Mesenchymal stem cell (in vitro differentiated cells and primary cell): ENCODE measurements at regions not wholly inside any gene's neighbourhood (a gene's known extent, or its start where the extent isn't known, plus 50 kb on each side); places are given as distances from the start of the nearest gene placed in this dataset.
A peak's percentile ranks its signal among the peaks of the same experiment; 100 is the strongest.

ENCODE experiments used
- DNase-seq: peaks from one replicate; pipeline ENCODE4 v3.0.0-alpha.2; 2013
- H2AFZ ChIP-seq: one replicate; pipeline ENCODE4 v1.6.1; 2013; ENCODE audit warnings: low read depth, mild to moderate bottlenecking, control low read depth, inconsistent platforms, low read length, moderate library complexity
- H2AK5ac ChIP-seq: 2 replicates; pipeline ENCODE4 v1.6.1; 2013; ENCODE audit warnings: low read length, moderate library complexity, mild to moderate bottlenecking, inconsistent platforms; ENCODE audit not compliant: severe bottlenecking
- H2BK120ac ChIP-seq: one replicate; pipeline ENCODE4 v1.6.1; 2013; ENCODE audit warnings: low read depth, mild to moderate bottlenecking, inconsistent platforms, low read length, moderate library complexity
- H2BK12ac ChIP-seq, 2 experiments: one replicate each; pipeline ENCODE4 v1.6.1; 2013; ENCODE audit warnings: inconsistent platforms in 2 of 2, low read length in 2 of 2, mild to moderate bottlenecking in 2 of 2, moderate library complexity in 2 of 2, control low read depth in 1 of 2
- H2BK15ac ChIP-seq: one replicate; pipeline ENCODE4 v1.6.1; 2013; ENCODE audit warnings: mild to moderate bottlenecking, low read depth, inconsistent platforms; ENCODE audit not compliant: poor library complexity, severe bottlenecking
- H2BK5ac ChIP-seq: 2 replicates; pipeline ENCODE4 v1.6.1; 2013; ENCODE audit warnings: low read depth, mild to moderate bottlenecking, low read length, control low read depth, inconsistent platforms; ENCODE audit not compliant: poor library complexity, severe bottlenecking
- H3K14ac ChIP-seq, 2 experiments: one replicate each; pipeline ENCODE4 v1.6.1; 2013; ENCODE audit warnings: inconsistent platforms in 2 of 2, low read length in 2 of 2, control low read depth in 1 of 2, mild to moderate bottlenecking in 1 of 2, moderate library complexity in 1 of 2
- H3K18ac ChIP-seq, 2 experiments: one replicate each; pipeline ENCODE4 v1.6.1; 2013; ENCODE audit warnings: inconsistent platforms in 2 of 2, low read length in 2 of 2, control low read depth in 1 of 2, low read depth in 1 of 2, mild to moderate bottlenecking in 1 of 2
- H3K23ac ChIP-seq, 2 experiments: one replicate each; pipeline ENCODE4 v1.6.1; 2013; ENCODE audit warnings: inconsistent platforms in 2 of 2, low read length in 2 of 2, mild to moderate bottlenecking in 2 of 2, moderate library complexity in 2 of 2, control low read depth in 1 of 2
- H3K27ac ChIP-seq: 2 replicates; pipeline ENCODE4 v1.5.1; 2013; ENCODE audit warnings: mild to moderate bottlenecking, moderate library complexity, low read length, control low read depth, inconsistent platforms; ENCODE audit not compliant: poor library complexity, severe bottlenecking
- H3K27me3 ChIP-seq, 2 experiments: 2 replicates each; pipeline versions ENCODE4 v1.6.1 to v1.7.0; 2013; ENCODE audit warnings: low read length in 2 of 2, mild to moderate bottlenecking in 2 of 2, moderate library complexity in 2 of 2, control low read depth in 1 of 2, inconsistent platforms in 1 of 2; ENCODE audit not compliant: control insufficient read depth in 1 of 2, insufficient read depth in 1 of 2
- H3K36me3 ChIP-seq, 2 experiments: 2 replicates each; pipeline versions ENCODE4 v1.6.1 to v1.7.0; 2013; ENCODE audit warnings: low read length in 2 of 2, control low read depth in 1 of 2, inconsistent platforms in 1 of 2, low read depth in 1 of 2, mild to moderate bottlenecking in 1 of 2; ENCODE audit not compliant: insufficient read depth in 2 of 2, control insufficient read depth in 1 of 2
- H3K4ac ChIP-seq, 2 experiments: one replicate each; pipeline ENCODE4 v1.6.1; 2013; ENCODE audit warnings: inconsistent platforms in 2 of 2, low read length in 2 of 2, mild to moderate bottlenecking in 2 of 2, moderate library complexity in 2 of 2, control low read depth in 1 of 2, low read depth in 1 of 2
- H3K4me1 ChIP-seq: 2 replicates; pipeline ENCODE4 v1.6.1; 2013; ENCODE audit warnings: low read depth, low read length, control low read depth; ENCODE audit not compliant: control insufficient read depth, insufficient read depth
- H3K4me2 ChIP-seq: 2 replicates; pipeline ENCODE4 v1.6.1; 2013; ENCODE audit warnings: low read length, mild to moderate bottlenecking, inconsistent platforms; ENCODE audit not compliant: poor library complexity, severe bottlenecking
- H3K4me3 ChIP-seq, 2 experiments: 2 replicates each; pipeline versions ENCODE4 v1.5.1 to v1.7.0; 2013; ENCODE audit warnings: low read length in 2 of 2, mild to moderate bottlenecking in 2 of 2, control low read depth in 1 of 2, low read depth in 1 of 2; ENCODE audit not compliant: insufficient read depth in 1 of 2
- H3K79me1 ChIP-seq: replicated peaks from 2 replicates; pipeline ENCODE4 v1.6.1; 2013; ENCODE audit warnings: mild to moderate bottlenecking, control low read depth, low read length, inconsistent platforms; ENCODE audit not compliant: poor library complexity, severe bottlenecking
- H3K9ac ChIP-seq: 2 replicates; pipeline ENCODE4 v1.7.0; 2013; ENCODE audit warnings: mild to moderate bottlenecking, low read length, moderate library complexity
- H3K9me3 ChIP-seq: 2 replicates; pipeline ENCODE4 v1.7.0; 2013; ENCODE audit warnings: mild to moderate bottlenecking, low read length; ENCODE audit not compliant: control insufficient read depth
- H4K8ac ChIP-seq: one replicate; pipeline ENCODE4 v1.6.1; 2013; ENCODE audit warnings: inconsistent platforms, mild to moderate bottlenecking, low read length, moderate library complexity
- H4K91ac ChIP-seq: one replicate; pipeline ENCODE4 v1.6.1; 2013; ENCODE audit warnings: mild to moderate bottlenecking, low read length, inconsistent platforms
- WGBS: methylation state at CpG from one replicate; pipeline ENCODE4 v1.1.7; 2013; ENCODE audit warnings: mixed read lengths; 5-methylcytosine and 5-hydroxymethylcytosine counted together

GRCh38 chr5:61993295-61993927 is 312.6 kb upstream of the KIF2A start:
- Histone ChIP-seq H3K18ac (no peak overlapping the region), H3K4me1 (peaks cover 2% of the 10 kb centered on the region), H3K9ac (peak overlapping the region; percentile 25), H3K14ac (no peak overlapping the region), H4K8ac (no peak overlapping the region), H3K4me3 (no peak overlapping the region), H2BK15ac (no peak overlapping the region), H4K91ac (no peak overlapping the region), H2AFZ (no peak overlapping the region), H2BK5ac (no peak overlapping the region), H3K27ac (no peak overlapping the region), H2AK5ac (no peak overlapping the region), H3K4me2 (no peak overlapping the region), H3K23ac (no peak overlapping the region), H3K79me1 (no peaks in the 10 kb centered on the region), H2BK12ac (no peak overlapping the region), H3K4ac (no peak overlapping the region), H3K9me3 (no peaks in the 10 kb centered on the region), H3K36me3 (no peaks in the 10 kb centered on the region), H3K27me3 (no peaks in the 10 kb centered on the region), H2BK120ac (no peak overlapping the region)
- WGBS, result 85% methylated on average over 6 of the region's 7 CpGs
- DNase-seq, result no peak

- no CpG with 5 or more reads among the region's 1 CpG for WGBS
- Histone ChIP-seq H3K9ac (peak overlapping the region; percentile 25), H3K27ac (no peak overlapping the region), H2BK5ac (no peak overlapping the region), H3K4me3 (no peak overlapping the region), H3K4me2 (no peak overlapping the region), H2AFZ (no peak overlapping the region), H4K8ac (no peak overlapping the region), H3K23ac (no peak overlapping the region), H2AK5ac (no peak overlapping the region), H2BK120ac (no peak overlapping the region), H3K14ac (no peak overlapping the region), H3K36me3 (no peaks in the 10 kb centered on the region), H2BK15ac (no peak overlapping the region), H4K91ac (no peak overlapping the region), H3K79me1 (no peaks in the 10 kb centered on the region), H3K9me3 (no peaks in the 10 kb centered on the region), H3K4me1 (peaks cover 2% of the 10 kb centered on the region), H3K4ac (no peak overlapping the region), H2BK12ac (no peak overlapping the region), H3K18ac (no peak overlapping the region), H3K27me3 (no peaks in the 10 kb centered on the region)
- DNase-seq, result no peak
Observed at GRCh38 chr5:61994171-61994570, 311.8 kb upstream of the KIF2A start.

GRCh38 chr5:61995486-61995885 is 310.5 kb upstream of the KIF2A start:
- Histone ChIP-seq H2BK15ac (no peak overlapping the region), H2BK12ac (no peak overlapping the region), H3K4me2 (no peak overlapping the region), H2BK120ac (no peak overlapping the region), H2AFZ (no peak overlapping the region), H4K8ac (no peak overlapping the region), H3K9ac (peak overlapping the region; percentile 43), H3K14ac (no peak overlapping the region), H3K18ac (no peak overlapping the region), H3K27ac (no peak overlapping the region), H4K91ac (no peak overlapping the region), H3K27me3 (no peaks in the 10 kb centered on the region), H3K79me1 (no peaks in the 10 kb centered on the region), H3K23ac (no peak overlapping the region), H2BK5ac (no peak overlapping the region), H3K4me3 (no peak overlapping the region), H3K9me3 (no peaks in the 10 kb centered on the region), H2AK5ac (no peak overlapping the region), H3K4ac (no peak overlapping the region), H3K4me1 (no peaks in the 10 kb centered on the region), H3K36me3 (no peaks in the 10 kb centered on the region)
- DNase-seq, result no peak
- 100% methylated on average over 1 of the region's 2 CpGs for WGBS

- Histone ChIP-seq H2BK5ac (no peak overlapping the region), H2BK120ac (no peak overlapping the region), H4K8ac (no peak overlapping the region), H3K36me3 (no peaks in the 10 kb centered on the region), H3K9me3 (no peaks in the 10 kb centered on the region), H2AK5ac (no peak overlapping the region), H3K79me1 (no peaks in the 10 kb centered on the region), H3K23ac (no peak overlapping the region), H3K27me3 (no peaks in the 10 kb centered on the region), H3K14ac (no peak overlapping the region), H3K9ac (no peak overlapping the region), H2BK12ac (no peak overlapping the region), H3K4me2 (no peak overlapping the region), H2AFZ (no peak overlapping the region), H4K91ac (no peak overlapping the region), H3K18ac (no peak overlapping the region), H2BK15ac (no peak overlapping the region), H3K4me3 (no peak overlapping the region), H3K4me1 (no peaks in the 10 kb centered on the region), H3K27ac (no peak overlapping the region), H3K4ac (no peak overlapping the region)
- no peak for DNase-seq
Observed at GRCh38 chr5:61999371-61999770, 306.6 kb upstream of the KIF2A start.
